ENCODE measurements at regions not wholly inside any gene's neighbourhood (a gene's known extent, or its start where the extent isn't known, plus 50 kb on each side); places are given as distances from the start of the nearest gene placed in this dataset.
"Not testable (repeated sequence)": the region's sequence is repeated elsewhere in the genome, so short reads cannot be mapped to it uniquely, and the experiment has no call there.

DNA sequence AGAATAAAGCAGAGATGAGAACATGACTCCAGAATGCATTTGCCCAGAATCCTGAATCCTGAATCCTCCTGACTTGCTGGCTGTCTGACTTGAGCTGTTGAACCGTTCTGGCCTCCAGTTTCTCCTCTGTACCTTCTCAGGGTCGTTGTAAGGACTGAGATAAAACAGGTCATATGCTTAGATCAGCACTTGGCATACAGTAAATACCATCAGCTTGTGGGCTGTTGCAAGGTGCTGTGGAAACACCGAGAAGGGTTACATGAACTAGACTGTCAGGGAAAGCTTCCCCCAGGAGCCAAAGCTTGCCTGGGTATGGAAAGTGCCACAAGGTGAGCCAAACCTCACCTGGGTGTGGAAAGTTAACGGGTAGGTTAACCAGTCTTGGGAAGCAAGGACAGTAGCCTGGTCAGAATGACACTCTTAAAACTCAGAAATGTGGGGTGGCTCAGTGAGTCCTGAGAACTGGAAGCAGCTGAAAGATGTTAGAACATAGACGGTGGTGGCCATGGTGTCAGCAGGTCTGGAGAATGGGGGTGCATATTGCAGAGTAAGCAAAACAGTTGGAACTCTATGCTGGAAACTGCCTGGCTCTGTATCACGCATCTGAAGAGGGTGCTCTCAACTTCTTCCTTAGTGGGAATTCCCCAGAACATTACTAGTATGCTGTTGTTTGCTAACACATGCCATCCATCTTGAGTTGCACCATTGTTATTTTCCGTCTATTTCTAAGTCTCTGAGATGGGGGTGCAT lies 105.3 kb upstream of the DYRK2 start:
- TF ChIP-seq, protein P1, sequence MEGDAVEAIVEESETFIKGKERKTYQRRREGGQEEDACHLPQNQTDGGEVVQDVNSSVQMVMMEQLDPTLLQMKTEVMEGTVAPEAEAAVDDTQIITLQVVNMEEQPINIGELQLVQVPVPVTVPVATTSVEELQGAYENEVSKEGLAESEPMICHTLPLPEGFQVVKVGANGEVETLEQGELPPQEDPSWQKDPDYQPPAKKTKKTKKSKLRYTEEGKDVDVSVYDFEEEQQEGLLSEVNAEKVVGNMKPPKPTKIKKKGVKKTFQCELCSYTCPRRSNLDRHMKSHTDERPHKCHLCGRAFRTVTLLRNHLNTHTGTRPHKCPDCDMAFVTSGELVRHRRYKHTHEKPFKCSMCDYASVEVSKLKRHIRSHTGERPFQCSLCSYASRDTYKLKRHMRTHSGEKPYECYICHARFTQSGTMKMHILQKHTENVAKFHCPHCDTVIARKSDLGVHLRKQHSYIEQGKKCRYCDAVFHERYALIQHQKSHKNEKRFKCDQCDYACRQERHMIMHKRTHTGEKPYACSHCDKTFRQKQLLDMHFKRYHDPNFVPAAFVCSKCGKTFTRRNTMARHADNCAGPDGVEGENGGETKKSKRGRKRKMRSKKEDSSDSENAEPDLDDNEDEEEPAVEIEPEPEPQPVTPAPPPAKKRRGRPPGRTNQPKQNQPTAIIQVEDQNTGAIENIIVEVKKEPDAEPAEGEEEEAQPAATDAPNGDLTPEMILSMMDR (conservative IDR thresholded peaks at IDR 0.05; ENCODE audit: low read length), result no peak
- DNase-seq (ENCODE audit: low read depth), result no peak
- no peak overlapping the region for H3K4me3 ChIP-seq (ENCODE audit: low read length)

DNA sequence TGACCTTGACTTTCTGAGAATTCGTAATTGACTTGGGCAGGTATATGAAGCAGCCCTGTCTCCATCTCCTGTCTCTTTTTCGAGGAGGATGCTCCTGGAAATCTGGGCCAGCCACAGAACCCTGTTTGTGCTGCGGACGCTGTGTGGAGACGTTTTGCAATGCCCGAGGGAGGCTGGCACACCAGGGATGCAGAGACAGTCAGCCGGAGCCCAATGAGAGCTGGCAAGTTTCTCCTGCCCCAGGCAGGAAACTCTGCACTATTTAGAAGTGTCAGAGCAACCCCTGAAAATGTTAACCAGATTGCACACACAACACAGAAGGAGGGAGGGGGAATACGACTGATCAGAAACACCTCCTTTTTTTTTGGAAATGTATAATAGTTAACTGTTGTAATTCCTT lies 103.2 kb upstream of the DYRK2 start:
- DNase-seq (ENCODE audit: low read depth), result no peak
- no peak overlapping the region for H3K4me3 ChIP-seq (ENCODE audit: low read length)
- TF ChIP-seq, protein P1 (conservative IDR thresholded peaks at IDR 0.05; ENCODE audit: low read length), result no peak

DNA sequence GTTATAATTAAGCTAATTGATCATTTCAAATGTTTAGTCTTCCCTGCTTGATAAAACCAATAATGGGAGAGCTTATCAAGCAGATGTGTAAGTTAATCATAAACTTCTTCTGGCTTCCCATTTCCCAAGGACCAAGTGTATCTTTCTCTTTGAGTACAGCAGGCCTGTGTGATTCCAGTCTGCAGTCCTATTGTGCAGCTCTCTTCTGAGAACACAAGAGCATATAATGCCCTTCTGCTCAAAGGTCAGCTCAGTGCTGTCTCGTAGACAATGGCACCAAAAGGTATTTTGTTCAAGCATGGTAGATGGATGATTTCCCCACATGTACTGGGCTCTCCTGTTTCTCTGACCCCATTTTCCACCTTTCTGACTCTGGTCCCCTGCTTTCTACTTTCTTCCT lies 101.8 kb upstream of the DYRK2 start:
- H3K4me3 ChIP-seq (ENCODE audit: low read length), result no peak overlapping the region
- no peak for DNase-seq (ENCODE audit: low read depth)
- TF ChIP-seq, protein P1 (conservative IDR thresholded peaks at IDR 0.05; ENCODE audit: low read length), result no peak

DNA sequence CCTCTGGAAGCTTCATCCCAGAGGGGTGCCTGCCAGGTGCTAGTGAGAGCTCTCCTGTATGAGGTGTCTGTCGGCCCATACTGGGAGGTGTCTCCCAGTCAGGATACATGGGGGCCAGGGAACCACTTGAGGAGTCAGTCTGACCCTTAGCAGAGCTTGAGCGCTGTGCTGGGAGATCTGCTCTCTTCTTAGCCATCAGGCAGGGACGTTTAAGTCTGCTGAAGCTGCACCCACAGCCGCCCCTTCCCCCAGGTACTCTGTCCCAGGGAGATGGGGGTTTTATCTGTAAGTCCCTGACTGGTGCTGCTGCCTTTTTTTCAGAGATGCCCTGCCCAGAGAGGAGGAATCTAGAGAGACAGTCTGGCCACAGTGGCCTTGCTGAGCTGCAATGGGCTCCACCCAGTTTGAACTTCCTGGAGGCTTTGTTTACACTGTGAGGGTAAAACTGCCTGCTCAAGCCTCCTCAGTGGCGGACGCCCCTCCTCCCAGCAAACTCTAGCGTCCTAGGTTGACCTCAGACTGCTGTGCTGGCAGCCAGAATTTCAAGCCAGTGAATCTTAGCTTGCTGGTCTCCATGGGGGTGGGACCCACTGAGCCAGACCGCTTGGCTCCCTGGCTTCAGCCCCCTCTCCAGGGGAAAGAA lies 93.3 kb upstream of the DYRK2 start:
- H3K4me3 ChIP-seq (ENCODE audit: low read length); DNase-seq (ENCODE audit: low read depth): not testable (repeated sequence)

DNA sequence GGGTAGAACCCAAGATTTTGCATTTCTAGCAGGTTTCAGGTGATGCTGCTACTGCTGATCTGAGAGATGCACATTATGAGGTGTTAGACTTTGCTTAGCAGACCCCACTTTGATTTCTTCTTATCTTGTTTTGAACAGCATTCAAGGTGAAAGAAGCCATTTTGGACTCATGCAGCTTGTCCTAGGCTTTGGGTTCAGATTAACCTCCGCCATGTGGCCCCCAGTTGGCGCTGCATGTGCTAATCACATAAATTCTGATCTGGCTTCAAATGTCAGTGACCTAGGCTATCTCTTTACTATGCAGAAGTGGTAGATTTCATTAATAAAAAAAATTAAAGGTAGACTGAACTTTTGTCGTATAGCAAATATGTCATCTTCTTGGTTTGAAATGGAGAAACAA lies 89.8 kb upstream of the DYRK2 start:
- TF ChIP-seq, protein P1 (conservative IDR thresholded peaks at IDR 0.05; ENCODE audit: low read length), result no peak

DNA sequence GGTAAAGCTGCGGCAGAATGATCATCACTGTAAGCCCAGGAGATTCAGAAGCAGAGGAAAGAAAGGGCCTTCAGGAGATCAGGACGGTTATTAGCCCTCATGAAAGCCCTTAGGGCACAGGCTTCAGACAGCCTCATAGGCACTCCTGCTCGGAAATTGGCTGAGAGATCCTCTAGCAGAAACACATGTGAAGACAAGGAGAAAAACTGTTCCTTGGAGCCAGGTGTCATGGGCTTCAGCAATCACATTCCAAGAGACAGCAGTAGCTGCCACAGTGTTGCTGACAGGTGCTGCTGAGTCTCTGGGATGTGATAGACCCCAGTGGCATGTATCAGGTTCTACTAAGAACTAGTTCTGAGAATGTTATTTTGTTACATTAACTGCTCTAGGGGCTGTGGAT lies 88.8 kb upstream of the DYRK2 start:
- TF ChIP-seq, protein P1 (conservative IDR thresholded peaks at IDR 0.05; ENCODE audit: low read length), result no peak

More for the DNA sequence above, 89.8 kb upstream of the DYRK2 start:
- H3K4me3 ChIP-seq (ENCODE audit: low read length), result no peak overlapping the region
- DNase-seq (ENCODE audit: low read depth), result no peak

DNA sequence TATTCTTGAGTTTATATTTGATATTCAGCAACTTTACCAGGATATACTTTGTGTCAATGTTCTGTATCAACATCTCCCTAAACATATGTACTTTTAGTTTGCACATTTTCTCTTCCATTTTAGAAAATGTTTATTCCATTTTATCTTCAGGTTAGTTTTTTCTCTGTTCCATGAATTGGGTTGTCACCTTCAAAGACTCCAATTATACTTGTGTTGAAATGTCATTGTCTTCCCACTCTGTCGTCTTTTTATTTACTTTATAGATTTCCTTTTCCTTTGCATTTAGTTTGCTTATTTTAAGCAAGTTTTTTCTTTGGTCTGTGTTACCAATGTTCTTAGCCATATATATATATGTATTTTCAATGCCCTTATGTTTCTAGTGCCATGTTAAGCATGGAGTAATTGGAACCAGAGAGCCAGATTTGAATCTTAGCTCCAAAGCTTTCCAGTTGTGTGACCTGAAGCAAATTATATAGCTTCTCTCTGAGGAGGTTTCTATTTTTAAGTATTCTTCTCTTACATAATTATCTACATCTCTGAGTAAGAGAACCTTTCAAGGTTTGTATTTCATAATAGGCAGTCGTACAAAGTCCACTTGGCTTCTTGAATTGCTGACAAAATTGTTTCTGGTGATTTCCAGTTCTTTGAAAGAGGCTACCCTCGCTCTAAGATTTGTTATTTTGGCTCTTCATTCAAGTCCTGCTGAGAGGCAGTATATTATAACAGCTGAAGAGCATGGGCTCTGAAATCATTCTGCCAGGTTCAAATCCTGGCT lies 85.8 kb upstream of the DYRK2 start:
- TF ChIP-seq, protein P1 (conservative IDR thresholded peaks at IDR 0.05; ENCODE audit: low read length), result no peak
- no peak for DNase-seq (ENCODE audit: low read depth)
- no peak overlapping the region for H3K4me3 ChIP-seq (ENCODE audit: low read length)

More for the DNA sequence above, 88.8 kb upstream of the DYRK2 start:
- no peak overlapping the region for H3K4me3 ChIP-seq (ENCODE audit: low read length)
- DNase-seq (ENCODE audit: low read depth), result no peak

Measured in AG10803 (cell line).